Mononuclear cell (primary cell): ENCODE measurements at regions not wholly inside any gene's neighbourhood (a gene's known extent, or its start where the extent isn't known, plus 50 kb on each side); places are given as distances from the start of the nearest gene placed in this dataset.

Experiments
- H3K27me3 ChIP-seq: 2 replicates; pipeline ENCODE4 v1.6.0; 2011; ENCODE audit warnings: low read length, control low read depth; ENCODE audit not compliant: insufficient read depth
- H3K4me1 ChIP-seq: 2 replicates; pipeline ENCODE4 v1.5.1; 2011; ENCODE audit warnings: mild to moderate bottlenecking, low read length, control low read depth; ENCODE audit not compliant: insufficient read depth
- H3K4me3 ChIP-seq: 2 replicates; pipeline ENCODE4 v1.5.1; 2011; ENCODE audit warnings: mild to moderate bottlenecking, low read length, moderate library complexity
- H3K9me3 ChIP-seq: 2 replicates; pipeline ENCODE4 v1.5.1; 2011; ENCODE audit warnings: low read depth, mild to moderate bottlenecking, control low read depth, low read length

GRCh38 chr16:80029761-80030481, 429.4 kb upstream of the MAF start:
- Histone ChIP-seq H3K4me3 (no peak overlapping the region), H3K4me1 (peaks cover 4% of the 10 kb centered on the region), H3K27me3 (no peaks in the 10 kb centered on the region), H3K9me3 (peaks cover 4% of the 10 kb centered on the region)

DNA sequence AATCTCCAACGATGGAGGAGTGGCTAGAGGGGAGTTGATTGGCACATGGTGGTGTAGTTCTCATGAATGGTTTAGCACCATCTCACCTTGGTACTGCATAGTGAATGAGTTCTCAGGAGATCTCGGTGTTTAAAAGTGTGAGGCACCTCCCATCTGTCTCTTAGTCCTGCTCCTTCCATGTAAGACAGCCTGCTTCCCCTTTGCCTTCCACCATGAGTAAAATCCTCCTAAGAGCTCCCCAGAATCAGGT, 428.8 kb upstream of the MAF start:
- peaks cover 4% of the 10 kb centered on the region for H3K9me3 ChIP-seq
- H3K4me1 ChIP-seq, result peaks cover 4% of the 10 kb centered on the region
- H3K27me3 ChIP-seq, result no peaks in the 10 kb centered on the region
- no peak overlapping the region for H3K4me3 ChIP-seq

GRCh38 chr16:80028581-80029380, 428.2 kb upstream of the MAF start:
- Histone ChIP-seq H3K4me1 (peaks cover 4% of the 10 kb centered on the region), H3K9me3 (peaks cover 3% of the 10 kb centered on the region), H3K4me3 (no peak overlapping the region), H3K27me3 (no peaks in the 10 kb centered on the region)

- Histone ChIP-seq H3K4me3 (no peak overlapping the region), H3K4me1 (peaks cover 4% of the 10 kb centered on the region), H3K9me3 (no peaks in the 10 kb centered on the region), H3K27me3 (no peaks in the 10 kb centered on the region)
Observed at GRCh38 chr16:80027007-80027965, 426.7 kb upstream of the MAF start.

- Histone ChIP-seq H3K4me1 (peaks cover 4% of the 10 kb centered on the region), H3K4me3 (no peak overlapping the region), H3K27me3 (no peaks in the 10 kb centered on the region), H3K9me3 (no peaks in the 10 kb centered on the region)
Observed at GRCh38 chr16:80025236-80025635, 424.7 kb upstream of the MAF start.

GRCh38 chr16:80024443-80024842, 423.9 kb upstream of the MAF start:
- H3K4me3 ChIP-seq, result no peak overlapping the region
- H3K27me3 ChIP-seq, result no peaks in the 10 kb centered on the region
- H3K9me3 ChIP-seq, result no peaks in the 10 kb centered on the region
- H3K4me1 ChIP-seq, result peaks cover 4% of the 10 kb centered on the region

GRCh38 chr16:80023865-80024264, 423.3 kb upstream of the MAF start:
- H3K27me3 ChIP-seq, result no peaks in the 10 kb centered on the region
- H3K9me3 ChIP-seq, result no peaks in the 10 kb centered on the region
- H3K4me3 ChIP-seq, result no peak overlapping the region
- H3K4me1 ChIP-seq, result peaks cover 4% of the 10 kb centered on the region

- Histone ChIP-seq H3K4me3 (no peak overlapping the region), H3K9me3 (no peaks in the 10 kb centered on the region), H3K27me3 (no peaks in the 10 kb centered on the region), H3K4me1 (no peaks in the 10 kb centered on the region)
Observed at GRCh38 chr16:80019395-80019794, 418.9 kb upstream of the MAF start.

- H3K4me3 ChIP-seq, result no peak overlapping the region
- no peaks in the 10 kb centered on the region for H3K9me3 ChIP-seq
- H3K27me3 ChIP-seq, result no peaks in the 10 kb centered on the region
- no peaks in the 10 kb centered on the region for H3K4me1 ChIP-seq
Observed at GRCh38 chr16:80018466-80018865, 417.9 kb upstream of the MAF start.

- H3K27me3 ChIP-seq, result no peaks in the 10 kb centered on the region
- H3K9me3 ChIP-seq, result no peaks in the 10 kb centered on the region
- no peaks in the 10 kb centered on the region for H3K4me1 ChIP-seq
- no peak overlapping the region for H3K4me3 ChIP-seq
Observed at GRCh38 chr16:80016731-80017326, 416.3 kb upstream of the MAF start.

DNA sequence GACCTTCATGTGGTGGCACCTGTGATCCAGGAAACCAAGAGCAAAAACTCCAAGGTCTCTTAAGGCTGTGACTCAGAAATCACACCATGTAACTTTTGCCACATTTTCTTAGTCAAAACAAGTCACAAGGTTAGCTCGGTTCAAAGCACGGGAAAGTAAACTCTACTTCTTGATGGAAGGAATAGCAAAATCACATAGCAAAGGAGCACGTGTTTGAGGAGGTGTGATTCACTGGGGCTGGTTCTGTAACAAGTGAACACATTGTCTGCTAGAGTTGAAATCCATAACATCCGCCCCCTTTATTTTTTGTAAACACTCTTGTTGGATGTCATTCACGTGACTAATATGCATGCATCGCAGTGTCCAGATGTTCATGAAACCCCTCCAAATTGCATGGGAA, 415.0 kb upstream of the MAF start:
- H3K27me3 ChIP-seq, result no peaks in the 10 kb centered on the region

GRCh38 chr16:80014241-80014939, 413.9 kb upstream of the MAF start:
- no peak overlapping the region for H3K4me3 ChIP-seq
- H3K27me3 ChIP-seq, result no peaks in the 10 kb centered on the region
- H3K4me1 ChIP-seq, result no peaks in the 10 kb centered on the region
- H3K9me3 ChIP-seq, result no peaks in the 10 kb centered on the region

More for the DNA sequence above, 415.0 kb upstream of the MAF start:
- no peaks in the 10 kb centered on the region for H3K9me3 ChIP-seq
- no peaks in the 10 kb centered on the region for H3K4me1 ChIP-seq
- H3K4me3 ChIP-seq, result no peak overlapping the region

DNA sequence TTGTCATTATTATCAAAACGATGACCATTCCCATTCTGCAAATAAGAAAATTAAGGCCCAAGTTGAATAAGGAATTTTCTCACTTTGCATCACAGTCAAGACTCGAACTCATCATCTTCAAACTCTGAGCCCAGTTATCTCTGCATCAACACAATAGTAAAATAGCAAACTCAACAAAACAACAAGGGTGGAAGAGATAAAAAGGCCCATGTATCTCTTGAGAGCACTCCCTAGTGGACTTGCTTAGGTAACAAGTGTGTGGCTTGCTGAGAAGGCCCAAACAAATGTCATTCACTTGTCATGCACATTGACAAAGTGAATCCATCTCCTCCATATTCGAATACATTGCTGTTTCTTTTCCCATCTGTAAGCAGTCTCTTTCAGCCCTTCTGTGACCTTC, 412.0 kb upstream of the MAF start:
- Histone ChIP-seq H3K27me3 (no peaks in the 10 kb centered on the region), H3K4me3 (no peak overlapping the region), H3K9me3 (no peaks in the 10 kb centered on the region), H3K4me1 (no peaks in the 10 kb centered on the region)

DNA sequence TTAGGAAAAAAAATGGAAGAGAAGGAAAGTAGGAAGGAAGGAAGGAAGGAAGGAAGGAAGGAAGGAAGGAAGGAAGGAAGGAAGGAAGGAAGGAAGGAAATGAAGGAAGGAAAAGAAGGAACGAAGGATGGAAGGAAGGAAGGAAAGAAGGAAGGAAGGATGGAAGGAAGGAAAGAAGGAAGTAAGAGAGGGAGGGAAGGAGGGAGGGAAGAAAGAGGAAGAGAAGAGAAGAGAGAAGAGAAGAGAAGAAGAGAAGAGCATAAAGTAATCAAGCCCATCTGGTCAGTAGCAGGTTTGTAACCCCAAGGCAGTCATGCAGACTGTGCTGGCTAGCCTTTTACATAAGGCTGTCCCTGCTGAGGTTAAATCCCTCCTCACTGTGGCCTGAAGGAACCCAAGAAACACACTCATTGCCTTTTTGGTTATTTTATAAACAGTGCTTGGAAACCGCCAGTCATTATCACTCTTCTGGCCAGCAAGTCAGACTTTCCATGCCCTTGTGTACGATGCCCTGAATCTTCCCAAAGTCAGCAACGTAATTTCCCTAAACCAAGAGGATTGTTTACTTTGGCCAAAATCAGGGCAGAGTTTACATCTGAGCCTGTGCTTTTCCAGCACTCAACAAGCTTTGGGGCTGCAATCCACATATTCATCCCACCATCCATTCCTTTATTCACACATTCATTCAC, 409.6 kb upstream of the MAF start:
- Histone ChIP-seq H3K9me3 (no peaks in the 10 kb centered on the region), H3K27me3 (no peaks in the 10 kb centered on the region), H3K4me1 (no peaks in the 10 kb centered on the region), H3K4me3 (no peak overlapping the region)
